Skeletal muscle cell (primary cell): ENCODE measurements at regions not wholly inside any gene's neighbourhood (a gene's known extent, or its start where the extent isn't known, plus 50 kb on each side); places are given as distances from the start of the nearest gene placed in this dataset.
A peak's percentile ranks its signal among the peaks of the same experiment; 100 is the strongest.
"Not testable (repeated sequence)": the region's sequence is repeated elsewhere in the genome, so short reads cannot be mapped to it uniquely, and the experiment has no call there.

ENCODE experiments used
- DNase-seq: peaks from one replicate; pipeline ENCODE4 v3.0.0-alpha.2; 2010; ENCODE audit warnings: low read depth
- H3K4me3 ChIP-seq: 2 replicates; pipeline ENCODE4 v1.5.1; 2011; ENCODE audit warnings: low read depth, mild to moderate bottlenecking, control low read depth, low read length, moderate library complexity

GRCh38 chr3:159397683-159398082 lies 591.0 kb upstream of the IL12A start:
- H3K4me3 ChIP-seq, DNase-seq: not testable (repeated sequence)

- DNase-seq, result no peak
- H3K4me3 ChIP-seq, result no peak overlapping the region
These were observed 587.6 kb upstream of the IL12A start for GRCh38 chr3:159401069-159401468.

GRCh38 chr3:159409711-159410110 lies 578.9 kb upstream of the IL12A start:
- DNase-seq, H3K4me3 ChIP-seq: not testable (repeated sequence)

GRCh38 chr3:159413319-159413718 lies 575.3 kb upstream of the IL12A start:
- H3K4me3 ChIP-seq, result no peak overlapping the region
- no peak for DNase-seq

GRCh38 chr3:159416856-159417255 lies 571.8 kb upstream of the IL12A start:
- DNase-seq, result peak; percentile 24
- no peak overlapping the region for H3K4me3 ChIP-seq

- H3K4me3 ChIP-seq, result no peak overlapping the region
- peak; percentile 17 for DNase-seq
These were observed 570.9 kb upstream of the IL12A start for GRCh38 chr3:159417761-159418160.

GRCh38 chr3:159418571-159419526 lies 569.8 kb upstream of the IL12A start:
- peak; percentile 11 for DNase-seq
- no peak overlapping the region for H3K4me3 ChIP-seq

- H3K4me3 ChIP-seq, result no peak overlapping the region
- no peak for DNase-seq
These were observed 558.9 kb upstream of the IL12A start for GRCh38 chr3:159429702-159430101.

GRCh38 chr3:159432682-159433340 lies 555.8 kb upstream of the IL12A start:
- peak; percentile 7 for DNase-seq
- no peak overlapping the region for H3K4me3 ChIP-seq

GRCh38 chr3:159439346-159439745 lies 549.3 kb upstream of the IL12A start:
- DNase-seq, result no peak

GRCh38 chr3:159441279-159441678 lies 547.4 kb upstream of the IL12A start:
- no peak overlapping the region for H3K4me3 ChIP-seq
- no peak for DNase-seq

More at GRCh38 chr3:159439346-159439745, 549.3 kb upstream of the IL12A start:
- no peak overlapping the region for H3K4me3 ChIP-seq

GRCh38 chr3:159443266-159443665 lies 545.4 kb upstream of the IL12A start:
- DNase-seq, result no peak
- H3K4me3 ChIP-seq, result no peak overlapping the region

GRCh38 chr3:159447841-159448240 lies 540.8 kb upstream of the IL12A start:
- DNase-seq, result no peak
- no peak overlapping the region for H3K4me3 ChIP-seq

- no peak for DNase-seq
- no peak overlapping the region for H3K4me3 ChIP-seq
These were observed 539.7 kb upstream of the IL12A start for GRCh38 chr3:159448902-159449301.

GRCh38 chr3:159451067-159451466 lies 537.6 kb upstream of the IL12A start:
- H3K4me3 ChIP-seq, result no peak overlapping the region
- no peak for DNase-seq

- DNase-seq, result no peak
These were observed 537.2 kb upstream of the IL12A start for GRCh38 chr3:159451482-159451881.

GRCh38 chr3:159453036-159453435 lies 535.6 kb upstream of the IL12A start:
- no peak overlapping the region for H3K4me3 ChIP-seq
- DNase-seq, result no peak

More at GRCh38 chr3:159451482-159451881, 537.2 kb upstream of the IL12A start:
- no peak overlapping the region for H3K4me3 ChIP-seq

- no peak overlapping the region for H3K4me3 ChIP-seq
- DNase-seq, result no peak
These were observed 534.7 kb upstream of the IL12A start for GRCh38 chr3:159453945-159454344.

- no peak overlapping the region for H3K4me3 ChIP-seq
- no peak for DNase-seq
These were observed 532.9 kb upstream of the IL12A start for GRCh38 chr3:159455741-159456181.

GRCh38 chr3:159458010-159458409 lies 530.6 kb upstream of the IL12A start:
- peak; percentile 75 for DNase-seq
- H3K4me3 ChIP-seq, result no peak overlapping the region
